HCT116 (cell line): ENCODE measurements at regions not wholly inside any gene's neighbourhood (a gene's known extent, or its start where the extent isn't known, plus 50 kb on each side); places are given as distances from the start of the nearest gene placed in this dataset.

Source experiments
- ATAC-seq: fragments of 200-7000 bp; cut with Tn5 transposase; 2 replicates; pipeline ENCODE4 v1.9.1; 2020; ENCODE audit warnings: mild to moderate bottlenecking, moderate library complexity
- BruUV-seq: library from RNA; stranded (reverse); fragments of 400-500 nt; replicated peaks from 2 replicates; lab custom pipeline; 2021; lab: Mats Ljungman, UMichigan
- CTCF ChIA-PET: fragments of 300-600 bp; sonication (Branson Sonifier 250); formaldehyde crosslinking; loops from one replicate; lab custom pipeline; 2021; ENCODE audit warnings: antibody characterized with exemption; lab: Charles Lee
- POLR2A ChIA-PET: fragments of 300-600, 350-600 bp; sonication (Branson Sonifier 250); formaldehyde crosslinking; loops from one replicate; lab custom pipeline; 2021; ENCODE audit warnings: antibody characterized with exemption; lab: Charles Lee
- RAD21 ChIA-PET, 2 experiments: fragments of 300-600 bp; sonication (Branson Sonifier 250); formaldehyde crosslinking; loops; one replicate each; lab custom pipeline; 2023; ENCODE audit warnings: low total read pairs in 2 of 2; ENCODE audit not compliant: uncharacterized antibody in 2 of 2, unreplicated experiment in 2 of 2, low non-redundant PET in 1 of 2; lab: Charles Lee
- DNase-seq: peaks from one replicate; pipeline ENCODE4 v3.0.0-alpha.2; 2010; ENCODE audit warnings: low read depth, low spot score
- H2AFZ ChIP-seq: fragments of 200-600 bp; shearing (Covaris generic), sonication (generic); 2 replicates; pipeline ENCODE4 v1.6.1; 2017; ENCODE audit warnings: low read depth, mixed run types, mixed read lengths, antibody characterized with exemption, low read length; ENCODE audit not compliant: poor library complexity, severe bottlenecking
- H3K27ac ChIP-seq: 2 replicates; pipeline ENCODE4 v1.5.1; 2012; ENCODE audit warnings: low read depth, low read length
- H3K27me3 ChIP-seq: fragments of 200-600 bp; sonication (generic); 2 replicates; pipeline ENCODE4 v1.6.1; 2016; ENCODE audit warnings: mixed run types, low read length, mixed read lengths; ENCODE audit not compliant: insufficient read depth
- H3K36me3 ChIP-seq, 2 experiments: fragments of 200-500 bp in 1 of 2; fragments of 200-600 bp in 1 of 2; sonication (Bioruptor generic) in 1 of 2; sonication (generic) in 1 of 2; 2 replicates each; pipeline versions ENCODE4 v1.5.1 to v1.6.1; 2014 to 2016; ENCODE audit warnings: low read length in 2 of 2, inconsistent platforms in 1 of 2, mixed read lengths in 1 of 2, mixed run types in 1 of 2; ENCODE audit not compliant: insufficient read depth in 2 of 2, control insufficient read depth in 1 of 2
- H3K4me1 ChIP-seq, 2 experiments: fragments of 200-600 bp in 1 of 2; sonication (generic) in 1 of 2; 2 replicates each; pipeline versions ENCODE4 v1.5.1 to v1.6.1; 2012 to 2017; ENCODE audit warnings: low read length in 2 of 2, inconsistent platforms in 1 of 2, mild to moderate bottlenecking in 1 of 2, mixed read lengths in 1 of 2, mixed run types in 1 of 2, moderate library complexity in 1 of 2; ENCODE audit not compliant: insufficient read depth in 2 of 2, control insufficient read depth in 1 of 2
- H3K4me2 ChIP-seq: fragments of 200-600 bp; sonication (generic); 2 replicates; pipeline ENCODE4 v1.6.1; 2017; ENCODE audit warnings: mixed run types, low read length, mixed read lengths
- H3K4me3 ChIP-seq, 2 experiments: fragments of 200-600 bp in 1 of 2; sonication (generic) in 1 of 2; replicated peaks in 1 of 2; 2 replicates each; pipeline ENCODE4 v1.5.1; 2011 to 2016; ENCODE audit warnings: low read length in 2 of 2, control low read depth in 1 of 2, low read depth in 1 of 2, mild to moderate bottlenecking in 1 of 2, mixed read lengths in 1 of 2, mixed run types in 1 of 2
- H3K79me2 ChIP-seq: fragments of 200-600 bp; sonication (generic); 2 replicates; pipeline ENCODE4 v1.6.1; 2017; ENCODE audit warnings: mild to moderate bottlenecking, mixed run types, low read length, moderate library complexity, mixed read lengths; ENCODE audit not compliant: insufficient read depth
- H3K9ac ChIP-seq: fragments of 200-600 bp; sonication (generic); 2 replicates; pipeline ENCODE4 v1.6.1; 2016; ENCODE audit warnings: low read length, mixed read lengths
- H3K9me2 ChIP-seq: fragments of 200-600 bp; sonication (generic), shearing (Covaris generic); 2 replicates; pipeline ENCODE4 v1.6.1; 2017; ENCODE audit warnings: mixed run types, mild to moderate bottlenecking, moderate library complexity; ENCODE audit not compliant: insufficient read depth
- H3K9me3 ChIP-seq, 2 experiments: fragments of 200-500 bp in 1 of 2; fragments of 200-600 bp in 1 of 2; sonication (Bioruptor generic) in 1 of 2; sonication (generic) in 1 of 2; 2 replicates each; pipeline ENCODE4 v1.6.1; 2014 to 2017; ENCODE audit warnings: low read length in 2 of 2, mixed read lengths in 2 of 2, inconsistent platforms in 1 of 2, low read depth in 1 of 2, mild to moderate bottlenecking in 1 of 2, mixed run types in 1 of 2, moderate library complexity in 1 of 2; ENCODE audit not compliant: control insufficient read depth in 1 of 2, insufficient read depth in 1 of 2
- H4K20me1 ChIP-seq: fragments of 200-600 bp; sonication (generic), shearing (Covaris generic); 2 replicates; pipeline ENCODE4 v1.6.1; 2017; ENCODE audit warnings: mixed run types, mild to moderate bottlenecking, moderate library complexity; ENCODE audit not compliant: insufficient read depth
- EZH2 ChIP-seq: fragments of 200-600 bp; sonication (generic); IDR thresholded peaks from 2 replicates; pipeline ENCODE4 v1.6.1; 2017; ENCODE audit warnings: antibody characterized with exemption, mixed run types
- EZH2phosphoT487 ChIP-seq: fragments of 200-600 bp; IDR thresholded peaks from 2 replicates; pipeline ENCODE4 v1.6.1; 2018; ENCODE audit warnings: antibody characterized with exemption, borderline replicate concordance
- FOSL1 ChIP-seq: IDR thresholded peaks from 2 replicates; pipeline ENCODE4 v1.6.1; 2012; ENCODE audit warnings: low read depth
- POLR2A ChIP-seq: IDR thresholded peaks from 2 replicates; pipeline ENCODE4 v1.7.0; 2011; ENCODE audit warnings: borderline replicate concordance; ENCODE audit not compliant: insufficient read depth, insufficient read length; ENCODE audit errors: extremely low read depth
- POLR2AphosphoS5 ChIP-seq: IDR thresholded peaks from 2 replicates; pipeline ENCODE4 v1.6.1; 2011; ENCODE audit warnings: mild to moderate bottlenecking, low read depth, low read length, moderate library complexity
- RAD21 ChIP-seq: IDR thresholded peaks from 2 replicates; pipeline ENCODE4 v1.6.1; 2012; ENCODE audit warnings: low read depth, mild to moderate bottlenecking
- SP1 ChIP-seq: IDR thresholded peaks from 2 replicates; pipeline ENCODE4 v1.6.1; 2012; ENCODE audit warnings: low read depth
- SRF ChIP-seq: IDR thresholded peaks from 2 replicates; pipeline ENCODE4 v1.6.1; 2012; ENCODE audit warnings: low read depth
- ZNF274 ChIP-seq: fragments of 200-500 bp; sonication (Bioruptor generic); IDR thresholded peaks from 2 replicates; pipeline ENCODE4 v1.6.1; 2014; ENCODE audit warnings: mild to moderate bottlenecking, low read depth, low read length, inconsistent platforms
- intact Hi-C: fragments of 100-400 bp; cut with micrococcal nuclease; formaldehyde crosslinking; loops from 2 replicates; pipeline ENCODE4 v1.10.0; 2022
- TF ChIP-seq, protein P1 (sequence below): IDR thresholded peaks from 2 replicates; pipeline ENCODE4 v1.6.1; 2012
- TF ChIP-seq, protein P2 (sequence below), 3 experiments: fragments of 200-600 bp in 1 of 3; sonication (generic) in 1 of 3; IDR thresholded peaks in 2 of 3; conservative IDR thresholded peaks in 1 of 3; 2 replicates each; pipeline ENCODE4 v1.5.1; 2012 to 2017; ENCODE audit warnings: low read depth in 2 of 3, low read length in 2 of 3, antibody characterized with exemption in 1 of 3, borderline replicate concordance in 1 of 3, control low read depth in 1 of 3, mild to moderate bottlenecking in 1 of 3, mixed read lengths in 1 of 3, mixed run types in 1 of 3, moderate library complexity in 1 of 3; ENCODE audit not compliant: insufficient read depth in 1 of 3
- TF ChIP-seq, protein P3 (sequence below): IDR thresholded peaks from 2 replicates; pipeline ENCODE4 v1.6.1; 2012; ENCODE audit warnings: low read depth

DNA sequence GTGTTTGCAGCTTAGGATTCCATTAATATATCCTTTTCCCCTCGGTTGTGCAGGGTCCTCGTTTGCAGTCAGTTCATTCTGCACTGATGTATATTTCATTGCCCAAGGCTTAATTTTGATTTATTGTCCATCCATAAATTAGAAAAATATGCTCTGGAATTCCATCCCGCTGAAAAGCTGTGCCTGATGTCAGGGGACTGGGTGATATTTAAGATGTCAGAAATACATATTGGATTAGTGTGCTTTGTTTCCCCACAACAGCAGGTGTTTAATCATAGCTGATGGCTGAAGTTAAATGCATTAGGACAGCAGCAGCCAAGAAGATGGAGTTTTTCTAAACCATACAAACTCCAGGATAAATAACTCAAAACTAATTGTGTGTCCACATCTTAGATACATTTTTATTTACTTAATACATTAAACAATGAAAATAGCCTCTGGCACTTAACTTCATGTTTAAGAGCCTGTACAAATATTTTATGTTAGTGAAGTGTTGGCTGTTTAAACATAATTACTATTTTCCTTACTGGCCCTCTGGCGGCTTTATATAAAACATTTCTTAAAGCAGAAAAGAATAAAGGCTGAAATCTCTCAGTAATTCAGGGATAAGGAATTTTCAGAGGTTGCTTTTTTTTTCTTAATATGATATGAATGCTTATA is 170.4 kb upstream of the TBCA start:
- Histone ChIP-seq H3K27ac (no peak overlapping the region), H3K27me3 (no peaks in the 10 kb centered on the region), H2AFZ (no peak overlapping the region), H4K20me1 (no peaks in the 10 kb centered on the region), H3K9me3 (no peaks in the 10 kb centered on the region), H3K4me3 (no peak overlapping the region), H3K36me3 (no peaks in the 10 kb centered on the region), H3K9me2 (no peaks in the 10 kb centered on the region), H3K79me2 (no peaks in the 10 kb centered on the region), H3K4me1 (no peaks in the 10 kb centered on the region), H3K9ac (no peak overlapping the region), H3K4me2 (no peak overlapping the region)
- RAD21 ChIA-PET = no interaction called here
- TF ChIP-seq, protein P1, sequence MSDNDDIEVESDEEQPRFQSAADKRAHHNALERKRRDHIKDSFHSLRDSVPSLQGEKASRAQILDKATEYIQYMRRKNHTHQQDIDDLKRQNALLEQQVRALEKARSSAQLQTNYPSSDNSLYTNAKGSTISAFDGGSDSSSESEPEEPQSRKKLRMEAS = no peak
- TF ChIP-seq SRF = no peak
- TF ChIP-seq EZH2phosphoT487 = no peak
- no peak for TF ChIP-seq EZH2
- TF ChIP-seq SP1 = no peak
- no peak for TF ChIP-seq FOSL1
- POLR2A ChIA-PET = no interaction called here
- intact Hi-C loops = no loop called here
- DNase-seq (no peak), ATAC-seq (no peak)
- CTCF ChIA-PET = no interaction called here
- BruUV-seq = no TSS peak

DNA sequence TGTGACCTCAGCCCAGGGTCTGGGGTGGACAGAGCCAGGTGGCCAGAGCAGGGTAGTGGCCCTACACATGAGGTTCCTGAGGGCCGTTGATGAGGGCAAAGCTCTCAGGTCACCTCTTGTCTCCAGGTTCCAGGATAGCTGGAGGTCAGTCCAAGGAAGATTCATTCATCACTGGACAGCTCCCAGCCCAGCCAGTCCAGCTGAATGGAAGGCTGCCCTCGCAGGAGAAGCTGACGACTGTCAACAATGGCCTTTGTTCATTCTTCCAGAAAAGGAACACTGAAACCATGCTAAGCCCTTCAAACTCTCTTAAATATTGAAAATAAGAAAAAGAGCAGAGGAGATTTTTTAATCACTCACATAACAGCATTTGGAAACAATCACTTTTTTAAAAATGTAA is 169.7 kb upstream of the TBCA start:
- ATAC-seq = no peak
- Histone ChIP-seq H3K9ac (no peak overlapping the region), H3K9me3 (no peaks in the 10 kb centered on the region), H3K4me3 (no peak overlapping the region), H3K27ac (no peak overlapping the region)
- intact Hi-C loops = no loop called here
- RAD21 ChIA-PET = no interaction called here
- TF ChIP-seq, protein P2, sequence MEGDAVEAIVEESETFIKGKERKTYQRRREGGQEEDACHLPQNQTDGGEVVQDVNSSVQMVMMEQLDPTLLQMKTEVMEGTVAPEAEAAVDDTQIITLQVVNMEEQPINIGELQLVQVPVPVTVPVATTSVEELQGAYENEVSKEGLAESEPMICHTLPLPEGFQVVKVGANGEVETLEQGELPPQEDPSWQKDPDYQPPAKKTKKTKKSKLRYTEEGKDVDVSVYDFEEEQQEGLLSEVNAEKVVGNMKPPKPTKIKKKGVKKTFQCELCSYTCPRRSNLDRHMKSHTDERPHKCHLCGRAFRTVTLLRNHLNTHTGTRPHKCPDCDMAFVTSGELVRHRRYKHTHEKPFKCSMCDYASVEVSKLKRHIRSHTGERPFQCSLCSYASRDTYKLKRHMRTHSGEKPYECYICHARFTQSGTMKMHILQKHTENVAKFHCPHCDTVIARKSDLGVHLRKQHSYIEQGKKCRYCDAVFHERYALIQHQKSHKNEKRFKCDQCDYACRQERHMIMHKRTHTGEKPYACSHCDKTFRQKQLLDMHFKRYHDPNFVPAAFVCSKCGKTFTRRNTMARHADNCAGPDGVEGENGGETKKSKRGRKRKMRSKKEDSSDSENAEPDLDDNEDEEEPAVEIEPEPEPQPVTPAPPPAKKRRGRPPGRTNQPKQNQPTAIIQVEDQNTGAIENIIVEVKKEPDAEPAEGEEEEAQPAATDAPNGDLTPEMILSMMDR (IDR thresholded peaks at IDR 0.05 in 2 of 3, conservative IDR thresholded peaks at IDR 0.05 in 1 of 3; ENCODE audit: borderline replicate concordance in 1 of 3, insufficient read depth in 1 of 3, low read depth in 2 of 3, low read length in 2 of 3) = no peak
- TF ChIP-seq EZH2 = no peak
- no peak for TF ChIP-seq RAD21
- no peak for TF ChIP-seq SP1
- TF ChIP-seq ZNF274 = no peak
- TF ChIP-seq POLR2A = no peak
- TF ChIP-seq, protein P3, sequence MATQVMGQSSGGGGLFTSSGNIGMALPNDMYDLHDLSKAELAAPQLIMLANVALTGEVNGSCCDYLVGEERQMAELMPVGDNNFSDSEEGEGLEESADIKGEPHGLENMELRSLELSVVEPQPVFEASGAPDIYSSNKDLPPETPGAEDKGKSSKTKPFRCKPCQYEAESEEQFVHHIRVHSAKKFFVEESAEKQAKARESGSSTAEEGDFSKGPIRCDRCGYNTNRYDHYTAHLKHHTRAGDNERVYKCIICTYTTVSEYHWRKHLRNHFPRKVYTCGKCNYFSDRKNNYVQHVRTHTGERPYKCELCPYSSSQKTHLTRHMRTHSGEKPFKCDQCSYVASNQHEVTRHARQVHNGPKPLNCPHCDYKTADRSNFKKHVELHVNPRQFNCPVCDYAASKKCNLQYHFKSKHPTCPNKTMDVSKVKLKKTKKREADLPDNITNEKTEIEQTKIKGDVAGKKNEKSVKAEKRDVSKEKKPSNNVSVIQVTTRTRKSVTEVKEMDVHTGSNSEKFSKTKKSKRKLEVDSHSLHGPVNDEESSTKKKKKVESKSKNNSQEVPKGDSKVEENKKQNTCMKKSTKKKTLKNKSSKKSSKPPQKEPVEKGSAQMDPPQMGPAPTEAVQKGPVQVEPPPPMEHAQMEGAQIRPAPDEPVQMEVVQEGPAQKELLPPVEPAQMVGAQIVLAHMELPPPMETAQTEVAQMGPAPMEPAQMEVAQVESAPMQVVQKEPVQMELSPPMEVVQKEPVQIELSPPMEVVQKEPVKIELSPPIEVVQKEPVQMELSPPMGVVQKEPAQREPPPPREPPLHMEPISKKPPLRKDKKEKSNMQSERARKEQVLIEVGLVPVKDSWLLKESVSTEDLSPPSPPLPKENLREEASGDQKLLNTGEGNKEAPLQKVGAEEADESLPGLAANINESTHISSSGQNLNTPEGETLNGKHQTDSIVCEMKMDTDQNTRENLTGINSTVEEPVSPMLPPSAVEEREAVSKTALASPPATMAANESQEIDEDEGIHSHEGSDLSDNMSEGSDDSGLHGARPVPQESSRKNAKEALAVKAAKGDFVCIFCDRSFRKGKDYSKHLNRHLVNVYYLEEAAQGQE = peak; percentile 13; the same call in 1 of the 2 replicates
- no peak for TF ChIP-seq POLR2AphosphoS5
- TF ChIP-seq, all 23 proteins: peak for 1
- no peaks in the 10 kb centered on the region for H3K36me3 ChIP-seq
- H3K27me3 ChIP-seq = no peaks in the 10 kb centered on the region
- H3K4me2 ChIP-seq = no peak overlapping the region
- H3K79me2 ChIP-seq = no peaks in the 10 kb centered on the region
- no peaks in the 10 kb centered on the region for H3K4me1 ChIP-seq
- no peaks in the 10 kb centered on the region for H4K20me1 ChIP-seq
- no TSS peak for BruUV-seq
- DNase-seq = no peak
- ChIA-PET CTCF (no interaction called here), POLR2A (no interaction called here)
- H3K9me2 ChIP-seq = no peaks in the 10 kb centered on the region
- H2AFZ ChIP-seq = no peak overlapping the region
